ENCODE measurements at regions not wholly inside any gene's neighbourhood (a gene's known extent, or its start where the extent isn't known, plus 50 kb on each side); places are given as distances from the start of the nearest gene placed in this dataset.

GRCh38 chr18:43574974-43575373 lies 297.7 kb upstream of the SYT4 start:
- DNase-seq (ENCODE audit: low spot score), result no peak
- TF ChIP-seq CTCF (IDR thresholded peaks at IDR 0.05), result no peak
- ATAC-seq (ENCODE audit: low FRiP score), result no peak

- DNase-seq (ENCODE audit: low spot score) (no peak), ATAC-seq (ENCODE audit: low FRiP score) (no peak)
- TF ChIP-seq CTCF (IDR thresholded peaks at IDR 0.05), result no peak
These were observed 300.9 kb upstream of the SYT4 start for GRCh38 chr18:43578211-43578610.

- no peak for DNase-seq (ENCODE audit: low spot score)
- TF ChIP-seq CTCF (IDR thresholded peaks at IDR 0.05), result no peak
- no peak for ATAC-seq (ENCODE audit: low FRiP score)
These were observed 301.4 kb upstream of the SYT4 start for GRCh38 chr18:43578706-43579105.

GRCh38 chr18:43581936-43582519 lies 304.7 kb upstream of the SYT4 start:
- DNase-seq (ENCODE audit: low spot score), result no peak
- TF ChIP-seq CTCF (IDR thresholded peaks at IDR 0.05), result no peak
- ATAC-seq (ENCODE audit: low FRiP score), result no peak

GRCh38 chr18:43587538-43588153 lies 310.4 kb upstream of the SYT4 start:
- peak in 1 of 3 donors; percentile 55 for TF ChIP-seq CTCF (IDR thresholded peaks at IDR 0.05)
- ATAC-seq (ENCODE audit: low FRiP score), result no peak
- no peak for DNase-seq (ENCODE audit: low spot score)

- ATAC-seq (ENCODE audit: low FRiP score), result no peak
- no peak for DNase-seq (ENCODE audit: low spot score)
- no peak for TF ChIP-seq CTCF (IDR thresholded peaks at IDR 0.05)
These were observed 311.5 kb upstream of the SYT4 start for GRCh38 chr18:43588838-43589237.

- ATAC-seq (ENCODE audit: low FRiP score), result no peak
- DNase-seq (ENCODE audit: low spot score), result no peak
- TF ChIP-seq CTCF (IDR thresholded peaks at IDR 0.05), result no peak
These were observed 312.4 kb upstream of the SYT4 start for GRCh38 chr18:43589611-43590151.

Data from omental fat pad (tissue), 3 donors.